GM12878 (cell line): ENCODE measurements at regions not wholly inside any gene's neighbourhood (a gene's known extent, or its start where the extent isn't known, plus 50 kb on each side); places are given as distances from the start of the nearest gene placed in this dataset.

Source experiments
- ATAC-seq: fragments of 200-7000 bp; cut with Tn5 transposase; 3 replicates; pipeline ENCODE4 v1.9.1; 2020; ENCODE audit warnings: mild to moderate bottlenecking, moderate library complexity
- BruUV-seq: library from RNA; stranded (reverse); fragments of 400-500 nt; replicated peaks from 2 replicates; lab custom pipeline; 2021; lab: Mats Ljungman, UMichigan
- CTCF ChIA-PET: fragments of 300-600 bp; sonication (Branson Sonifier 250); formaldehyde crosslinking; extraction: SDS; loops from one replicate; lab custom pipeline; 2021; ENCODE audit warnings: inconsistent platforms; lab: Yijun Ruan, JAX
- POLR2A ChIA-PET: fragments of 350-600 bp; formaldehyde crosslinking; extraction: SDS; loops from one replicate; lab custom pipeline; 2021; ENCODE audit warnings: inconsistent platforms; lab: Charles Lee
- RAD21 ChIA-PET: fragments of 300-600 bp; sonication (Branson Sonifier 250); formaldehyde crosslinking; loops from one replicate; lab custom pipeline; 2023; ENCODE audit warnings: antibody characterized with exemption; ENCODE audit not compliant: unreplicated experiment; lab: Charles Lee
- SMC1A ChIA-PET: fragments of 300-600 bp; sonication (Branson Sonifier 250); formaldehyde crosslinking; loops from one replicate; lab custom pipeline; 2023; ENCODE audit not compliant: unreplicated experiment, uncharacterized antibody; lab: Charles Lee
- DNase-seq: peaks from one replicate; pipeline ENCODE4 v3.0.0-alpha.2; 2011; ENCODE audit warnings: low read depth, low spot score
- FAIRE-seq: peaks from 3 replicates; lab custom pipeline; 2011; peaks lifted over from hg19 to GRCh38; lab: Jason Lieb, UNC
- H2AFZ ChIP-seq: 2 replicates; pipeline ENCODE4 v1.6.0; 2011; ENCODE audit warnings: low read depth, low read length, control low read depth; ENCODE audit not compliant: control insufficient read depth
- H3K27ac ChIP-seq: 2 replicates; pipeline ENCODE4 v1.5.1; 2011; ENCODE audit warnings: control low read depth; ENCODE audit not compliant: control insufficient read depth, insufficient read depth
- H3K27me3 ChIP-seq, 2 experiments: replicated peaks in 1 of 2; 2 replicates each; pipeline versions ENCODE4 v1.6.0 to v1.6.1; 2011; ENCODE audit warnings: low read length in 1 of 2; ENCODE audit not compliant: control insufficient read depth in 2 of 2, insufficient read depth in 2 of 2
- H3K36me3 ChIP-seq, 2 experiments: 2 replicates each; pipeline ENCODE4 v1.5.1; 2011; ENCODE audit warnings: low read length in 1 of 2; ENCODE audit not compliant: control insufficient read depth in 2 of 2, insufficient read depth in 2 of 2
- H3K4me1 ChIP-seq: 2 replicates; pipeline ENCODE4 v1.6.1; 2011; ENCODE audit warnings: mild to moderate bottlenecking, low read length, moderate library complexity, mixed read lengths; ENCODE audit not compliant: control insufficient read depth, insufficient read depth
- H3K4me2 ChIP-seq: 2 replicates; pipeline ENCODE4 v1.6.0; 2011; ENCODE audit warnings: control low read depth; ENCODE audit not compliant: control insufficient read depth, insufficient read depth
- H3K4me3 ChIP-seq: fragments of 200-600 bp; sonication (generic); 2 replicates; pipeline ENCODE4 v1.5.1; 2016
- H3K79me2 ChIP-seq: 2 replicates; pipeline ENCODE4 v1.6.0; 2011; ENCODE audit warnings: low read length; ENCODE audit not compliant: control insufficient read depth, insufficient read depth
- H3K9ac ChIP-seq: 2 replicates; pipeline ENCODE4 v1.8.0; 2011; ENCODE audit warnings: low read length, control low read depth, mixed read lengths; ENCODE audit not compliant: control insufficient read depth, insufficient read depth
- H3K9me3 ChIP-seq: replicated peaks from 3 replicates; pipeline ENCODE4 v1.5.1; 2011; ENCODE audit warnings: mild to moderate bottlenecking, low read length; ENCODE audit not compliant: control insufficient read depth, insufficient read depth
- H4K20me1 ChIP-seq: 2 replicates; pipeline ENCODE4 v1.6.0; 2011; ENCODE audit not compliant: control insufficient read depth, insufficient read depth
- ATF7 ChIP-seq: fragments of 450-650 bp; IDR thresholded peaks from 2 replicates; pipeline ENCODE4 v1.6.1; 2016; ENCODE audit warnings: low read depth, mild to moderate bottlenecking
- CBX3 ChIP-seq: fragments of 200-600 bp; sonication (generic); IDR thresholded peaks from 2 replicates; pipeline ENCODE4 v1.6.1; 2016; ENCODE audit warnings: low read depth, borderline replicate concordance
- CHD2 ChIP-seq: IDR thresholded peaks from 2 replicates; pipeline ENCODE4 v1.6.1; 2011; ENCODE audit warnings: low read depth, low read length, improper control_type of control experiment, borderline replicate concordance
- HDAC2 ChIP-seq: fragments of 200-600 bp; sonication (generic); IDR thresholded peaks from 2 replicates; pipeline ENCODE4 v1.6.1; 2017
- MYC ChIP-seq: IDR thresholded peaks from 2 replicates; pipeline ENCODE4 v1.6.1; 2011; ENCODE audit warnings: mild to moderate bottlenecking, low read length, moderate library complexity, inconsistent platforms; ENCODE audit not compliant: insufficient read depth, insufficient replicate concordance, insufficient read length, severe bottlenecking
- NFXL1 ChIP-seq: fragments of 450-650 bp; IDR thresholded peaks from 2 replicates; pipeline ENCODE4 v1.6.1; 2017; ENCODE audit warnings: antibody characterized with exemption, mild to moderate bottlenecking, borderline replicate concordance
- NFYA ChIP-seq: IDR thresholded peaks from 2 replicates; pipeline ENCODE4 v1.6.1; 2011; ENCODE audit warnings: low read depth, mild to moderate bottlenecking, low read length, improper control_type of control experiment, borderline replicate concordance
- RAD51 ChIP-seq: fragments of 450-650 bp; IDR thresholded peaks from 2 replicates; pipeline ENCODE4 v1.6.1; 2016; ENCODE audit warnings: moderate library complexity, mild to moderate bottlenecking, inconsistent platforms
- SP1 ChIP-seq: IDR thresholded peaks from one replicate; pipeline ENCODE4 v1.6.1; 2011; ENCODE audit warnings: low read depth, low read length
- SUZ12 ChIP-seq: fragments of 200-600 bp; sonication (generic); IDR thresholded peaks from one replicate; pipeline ENCODE4 v1.6.1; 2018; ENCODE audit warnings: antibody characterized with exemption, mild to moderate bottlenecking; ENCODE audit not compliant: unreplicated experiment
- TARDBP ChIP-seq: IDR thresholded peaks from 2 replicates; pipeline ENCODE4 v1.6.1; 2016; ENCODE audit warnings: borderline replicate concordance
- TCF7 ChIP-seq: IDR thresholded peaks from 2 replicates; pipeline ENCODE4 v1.6.1; 2014; ENCODE audit warnings: antibody characterized with exemption, borderline replicate concordance
- YY1 ChIP-seq: IDR thresholded peaks from 2 replicates; pipeline ENCODE4 v1.6.1; 2011; ENCODE audit warnings: low read depth, mild to moderate bottlenecking, low read length
- WGBS: methylation state at CpG from one replicate; pipeline ENCODE4 v1.1.6; 2016; ENCODE audit warnings: low lambda C conversion rate; ENCODE audit not compliant: insufficient replicate concordance, insufficient coverage; ENCODE audit errors: missing lambda C conversion rate; 5-methylcytosine and 5-hydroxymethylcytosine counted together
- in situ Hi-C: fragments of 300-500 bp; cut with MboI; formaldehyde crosslinking; loops from 9 replicates; pipeline ENCODE4 v1.14.3; 2018; ENCODE audit warnings: mixed read lengths
- intact Hi-C: fragments of 100-400 bp; cut with micrococcal nuclease; formaldehyde crosslinking; loops from one replicate; pipeline ENCODE4 v1.14.2; 2022; ENCODE audit not compliant: unreplicated experiment
- TF ChIP-seq, protein P1 (sequence below): IDR thresholded peaks from 2 replicates; pipeline ENCODE4 v1.6.1; 2011; ENCODE audit warnings: mild to moderate bottlenecking, low read depth, low read length, moderate library complexity; ENCODE audit not compliant: insufficient replicate concordance
- TF ChIP-seq, protein P2 (sequence below): IDR thresholded peaks from 2 replicates; pipeline ENCODE4 v1.6.1; 2011; ENCODE audit warnings: low read depth, mild to moderate bottlenecking, low read length, moderate library complexity, borderline replicate concordance; ENCODE audit errors: extremely low read depth
- TF ChIP-seq, protein P3 (sequence below): fragments of 450-650 bp; conservative IDR thresholded peaks from 2 replicates; pipeline ENCODE4 v1.6.1; 2017; ENCODE audit warnings: mild to moderate bottlenecking, moderate library complexity
- TF ChIP-seq, protein P4 (sequence below): fragments of 450-650 bp; formaldehyde crosslinking; IDR thresholded peaks from 2 replicates; pipeline ENCODE4 v1.5.0; 2022; ENCODE audit warnings: mild to moderate bottlenecking, missing genetic modification characterization

DNA sequence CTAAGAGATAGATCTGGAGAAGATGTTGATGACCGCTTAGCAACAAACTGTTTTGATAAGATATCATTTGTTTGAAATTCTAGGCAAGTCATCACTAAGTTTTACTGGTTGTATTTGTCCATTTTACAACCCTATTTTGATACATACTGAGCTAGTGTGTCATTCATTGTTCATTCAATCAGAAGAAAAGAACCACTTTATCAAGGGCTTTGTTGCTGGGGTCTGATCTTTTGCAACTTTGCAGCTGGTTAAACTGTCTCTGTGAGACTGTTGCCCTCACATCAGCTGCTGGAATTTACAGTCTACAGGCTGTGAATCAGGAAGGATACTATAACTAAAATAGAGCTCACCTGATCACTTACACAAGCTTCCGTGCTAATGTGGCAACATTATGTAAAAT, 290.5 kb downstream of the RFC3 start:
- Histone ChIP-seq H3K9ac (no peak overlapping the region), H3K27me3 (no peaks in the 10 kb centered on the region), H3K4me2 (no peak overlapping the region), H3K4me3 (no peak overlapping the region), H3K9me3 (no peaks in the 10 kb centered on the region; the same call in 2 of the 3 replicates), H3K36me3 (no peaks in the 10 kb centered on the region), H2AFZ (no peak overlapping the region), H3K27ac (no peak overlapping the region), H3K79me2 (no peaks in the 10 kb centered on the region), H4K20me1 (no peaks in the 10 kb centered on the region), H3K4me1 (no peaks in the 10 kb centered on the region)
- BruUV-seq: no TSS peak
- ChIA-PET SMC1A (no interaction called here), POLR2A (no interaction called here), CTCF (interaction anchor here (0.9 kb wide), 1 partner anchor 39 kb away, joined by 5 read pairs; no protein-coding TSS in a partner anchor), RAD21 (no interaction called here)
- 64% methylated on average over 2 of the region's 2 CpGs for WGBS
- in situ Hi-C loops (no loop called here), intact Hi-C loops (no loop called here)
- no peak for DNase-seq
- ATAC-seq: no peak
- no peak for FAIRE-seq
- TF ChIP-seq, protein P1, sequence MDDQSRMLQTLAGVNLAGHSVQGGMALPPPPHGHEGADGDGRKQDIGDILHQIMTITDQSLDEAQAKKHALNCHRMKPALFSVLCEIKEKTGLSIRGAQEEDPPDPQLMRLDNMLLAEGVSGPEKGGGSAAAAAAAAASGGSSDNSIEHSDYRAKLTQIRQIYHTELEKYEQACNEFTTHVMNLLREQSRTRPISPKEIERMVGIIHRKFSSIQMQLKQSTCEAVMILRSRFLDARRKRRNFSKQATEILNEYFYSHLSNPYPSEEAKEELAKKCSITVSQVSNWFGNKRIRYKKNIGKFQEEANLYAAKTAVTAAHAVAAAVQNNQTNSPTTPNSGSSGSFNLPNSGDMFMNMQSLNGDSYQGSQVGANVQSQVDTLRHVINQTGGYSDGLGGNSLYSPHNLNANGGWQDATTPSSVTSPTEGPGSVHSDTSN: no peak
- no peak for TF ChIP-seq CBX3
- no peak for TF ChIP-seq ATF7
- TF ChIP-seq, protein P2, sequence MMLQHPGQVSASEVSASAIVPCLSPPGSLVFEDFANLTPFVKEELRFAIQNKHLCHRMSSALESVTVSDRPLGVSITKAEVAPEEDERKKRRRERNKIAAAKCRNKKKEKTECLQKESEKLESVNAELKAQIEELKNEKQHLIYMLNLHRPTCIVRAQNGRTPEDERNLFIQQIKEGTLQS: no peak
- no peak for TF ChIP-seq RAD51
- TF ChIP-seq SUZ12: no peak
- TF ChIP-seq, protein P3, sequence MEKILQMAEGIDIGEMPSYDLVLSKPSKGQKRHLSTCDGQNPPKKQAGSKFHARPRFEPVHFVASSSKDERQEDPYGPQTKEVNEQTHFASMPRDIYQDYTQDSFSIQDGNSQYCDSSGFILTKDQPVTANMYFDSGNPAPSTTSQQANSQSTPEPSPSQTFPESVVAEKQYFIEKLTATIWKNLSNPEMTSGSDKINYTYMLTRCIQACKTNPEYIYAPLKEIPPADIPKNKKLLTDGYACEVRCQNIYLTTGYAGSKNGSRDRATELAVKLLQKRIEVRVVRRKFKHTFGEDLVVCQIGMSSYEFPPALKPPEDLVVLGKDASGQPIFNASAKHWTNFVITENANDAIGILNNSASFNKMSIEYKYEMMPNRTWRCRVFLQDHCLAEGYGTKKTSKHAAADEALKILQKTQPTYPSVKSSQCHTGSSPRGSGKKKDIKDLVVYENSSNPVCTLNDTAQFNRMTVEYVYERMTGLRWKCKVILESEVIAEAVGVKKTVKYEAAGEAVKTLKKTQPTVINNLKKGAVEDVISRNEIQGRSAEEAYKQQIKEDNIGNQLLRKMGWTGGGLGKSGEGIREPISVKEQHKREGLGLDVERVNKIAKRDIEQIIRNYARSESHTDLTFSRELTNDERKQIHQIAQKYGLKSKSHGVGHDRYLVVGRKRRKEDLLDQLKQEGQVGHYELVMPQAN: no peak
- no peak for TF ChIP-seq HDAC2
- TF ChIP-seq, protein P4, sequence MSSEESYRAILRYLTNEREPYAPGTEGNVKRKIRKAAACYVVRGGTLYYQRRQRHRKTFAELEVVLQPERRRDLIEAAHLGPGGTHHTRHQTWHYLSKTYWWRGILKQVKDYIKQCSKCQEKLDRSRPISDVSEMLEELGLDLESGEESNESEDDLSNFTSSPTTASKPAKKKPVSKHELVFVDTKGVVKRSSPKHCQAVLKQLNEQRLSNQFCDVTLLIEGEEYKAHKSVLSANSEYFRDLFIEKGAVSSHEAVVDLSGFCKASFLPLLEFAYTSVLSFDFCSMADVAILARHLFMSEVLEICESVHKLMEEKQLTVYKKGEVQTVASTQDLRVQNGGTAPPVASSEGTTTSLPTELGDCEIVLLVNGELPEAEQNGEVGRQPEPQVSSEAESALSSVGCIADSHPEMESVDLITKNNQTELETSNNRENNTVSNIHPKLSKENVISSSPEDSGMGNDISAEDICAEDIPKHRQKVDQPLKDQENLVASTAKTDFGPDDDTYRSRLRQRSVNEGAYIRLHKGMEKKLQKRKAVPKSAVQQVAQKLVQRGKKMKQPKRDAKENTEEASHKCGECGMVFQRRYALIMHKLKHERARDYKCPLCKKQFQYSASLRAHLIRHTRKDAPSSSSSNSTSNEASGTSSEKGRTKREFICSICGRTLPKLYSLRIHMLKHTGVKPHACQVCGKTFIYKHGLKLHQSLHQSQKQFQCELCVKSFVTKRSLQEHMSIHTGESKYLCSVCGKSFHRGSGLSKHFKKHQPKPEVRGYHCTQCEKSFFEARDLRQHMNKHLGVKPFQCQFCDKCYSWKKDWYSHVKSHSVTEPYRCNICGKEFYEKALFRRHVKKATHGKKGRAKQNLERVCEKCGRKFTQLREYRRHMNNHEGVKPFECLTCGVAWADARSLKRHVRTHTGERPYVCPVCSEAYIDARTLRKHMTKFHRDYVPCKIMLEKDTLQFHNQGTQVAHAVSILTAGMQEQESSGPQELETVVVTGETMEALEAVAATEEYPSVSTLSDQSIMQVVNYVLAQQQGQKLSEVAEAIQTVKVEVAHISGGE (CRISPR knock-in tag): no peak
- TF ChIP-seq TCF7: no peak
- no peak for TF ChIP-seq TARDBP
- no peak for TF ChIP-seq NFYA
- no peak for TF ChIP-seq CHD2
- TF ChIP-seq SP1: no peak
- no peak for TF ChIP-seq YY1
- no peak for TF ChIP-seq NFXL1
- no peak for TF ChIP-seq MYC
